A172 (cell line): ENCODE measurements at regions not wholly inside any gene's neighbourhood (a gene's known extent, or its start where the extent isn't known, plus 50 kb on each side); places are given as distances from the start of the nearest gene placed in this dataset.
"Not testable (repeated sequence)": the region's sequence is repeated elsewhere in the genome, so short reads cannot be mapped to it uniquely, and the experiment has no call there.

Experiments
- DNase-seq: peaks from one replicate; pipeline ENCODE4 v3.0.0-alpha.2; 2015; ENCODE audit warnings: low spot score

DNA sequence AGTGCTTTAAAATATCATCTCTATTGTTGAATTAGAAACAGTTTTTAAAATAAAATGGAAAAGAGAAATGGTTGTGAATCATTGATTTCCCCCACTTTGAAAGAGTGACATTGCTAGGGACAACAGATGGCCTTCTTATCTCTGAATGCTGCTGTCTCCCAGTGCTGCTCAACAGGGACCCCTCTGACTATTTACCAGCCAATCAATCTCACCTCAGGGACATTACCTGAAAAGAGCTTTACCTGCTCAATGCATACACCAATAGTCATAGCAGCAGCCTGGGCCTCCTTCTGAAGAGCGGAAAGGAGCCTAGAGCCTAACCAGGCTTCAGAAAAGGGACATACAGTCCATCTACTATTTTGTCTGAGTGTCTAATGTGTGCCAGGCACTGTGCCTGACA is 162.8 kb downstream of the CGGBP1 start:
- no peak for DNase-seq

DNA sequence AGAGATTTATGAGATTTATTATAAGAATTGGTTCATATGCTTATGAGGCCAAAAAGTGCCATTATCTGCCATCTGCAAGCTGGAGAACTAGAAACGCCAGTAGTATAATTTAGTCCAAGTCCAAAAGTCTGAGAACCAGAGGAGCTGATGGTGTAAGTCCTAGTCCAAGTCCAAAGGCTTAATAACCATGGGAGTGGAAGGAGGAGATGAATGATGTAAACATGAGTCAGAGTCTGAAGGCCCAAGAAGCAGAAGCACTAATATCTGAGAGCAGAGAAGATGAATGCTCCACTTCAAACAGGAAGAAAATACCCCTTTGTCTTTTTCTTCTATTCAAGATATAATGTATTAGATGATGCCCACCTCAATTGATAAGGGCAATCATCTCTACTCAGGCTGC is 185.7 kb downstream of the CGGBP1 start:
- DNase-seq: peak; percentile 40

- peak; percentile 27 for DNase-seq
Measured at GRCh38 chr3:87867001-87867400, 191.8 kb downstream of the CGGBP1 start.

GRCh38 chr3:87856126-87856525 is 202.7 kb downstream of the CGGBP1 start:
- no peak for DNase-seq

DNA sequence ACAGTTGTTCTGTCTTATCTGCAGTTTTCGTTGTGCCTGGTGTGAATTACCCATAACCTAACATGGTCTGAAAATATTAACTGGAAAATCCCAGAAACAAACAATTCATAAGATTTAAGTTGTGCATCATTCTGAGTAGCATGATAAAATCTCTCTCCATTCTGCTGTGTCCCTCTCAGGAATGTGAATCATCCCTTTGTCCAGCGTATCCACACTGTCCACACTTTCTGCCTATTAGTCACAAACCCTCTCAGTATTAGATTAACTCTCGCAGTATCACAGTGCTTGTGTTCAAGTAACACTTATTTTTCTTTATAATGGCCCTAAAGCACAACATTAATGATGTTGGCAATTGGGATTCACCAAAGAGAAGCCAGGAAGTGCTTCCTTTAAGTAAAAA is 203.2 kb downstream of the CGGBP1 start:
- peak; percentile 64 for DNase-seq

DNA sequence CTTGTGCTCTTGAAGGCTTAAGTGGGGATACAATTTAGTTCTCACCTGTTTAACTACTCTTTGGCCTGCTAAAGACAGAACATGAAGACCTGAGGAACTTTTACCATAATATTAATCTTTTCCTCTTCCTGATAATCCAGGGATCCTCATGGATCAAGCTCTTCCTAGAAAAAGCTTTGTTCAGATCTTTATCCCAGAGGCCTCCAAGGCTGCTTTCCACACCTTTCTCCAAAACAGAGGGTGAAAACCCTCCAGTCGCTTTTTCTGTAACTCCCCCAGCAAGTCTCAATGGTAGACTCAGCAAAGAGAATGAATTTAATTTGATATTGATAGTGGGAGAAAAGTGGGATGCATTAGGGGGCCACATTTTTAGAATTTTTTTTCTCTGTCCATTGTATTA is 203.6 kb downstream of the CGGBP1 start:
- DNase-seq: no peak

GRCh38 chr3:87848003-87848402 is 210.8 kb downstream of the CGGBP1 start:
- DNase-seq: no peak

GRCh38 chr3:87837076-87837475 is 221.7 kb downstream of the CGGBP1 start:
- no peak for DNase-seq

DNA sequence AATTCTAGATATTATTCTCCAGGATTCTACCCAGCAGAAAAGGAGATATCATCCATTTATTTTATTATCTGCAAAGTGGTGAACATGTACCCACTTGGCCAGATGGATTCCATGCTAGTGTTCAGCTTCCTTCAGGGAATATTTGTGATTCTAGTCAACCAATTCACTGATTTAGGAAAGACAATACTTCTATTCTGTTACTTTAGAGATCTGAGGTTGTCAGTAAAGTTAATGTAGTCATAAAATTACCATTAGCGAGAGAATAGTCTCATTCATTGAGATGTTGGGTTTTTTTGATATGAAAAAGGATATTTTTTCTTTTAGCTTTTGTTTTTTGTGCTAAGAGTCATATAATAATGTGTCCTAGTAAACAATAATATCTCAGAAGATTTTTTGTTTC is 222.8 kb downstream of the CGGBP1 start:
- DNase-seq: no peak

GRCh38 chr3:87835236-87835635 is 223.6 kb downstream of the CGGBP1 start:
- no peak for DNase-seq

- DNase-seq: no peak
Measured at GRCh38 chr3:87834327-87834726, 224.5 kb downstream of the CGGBP1 start.

DNA sequence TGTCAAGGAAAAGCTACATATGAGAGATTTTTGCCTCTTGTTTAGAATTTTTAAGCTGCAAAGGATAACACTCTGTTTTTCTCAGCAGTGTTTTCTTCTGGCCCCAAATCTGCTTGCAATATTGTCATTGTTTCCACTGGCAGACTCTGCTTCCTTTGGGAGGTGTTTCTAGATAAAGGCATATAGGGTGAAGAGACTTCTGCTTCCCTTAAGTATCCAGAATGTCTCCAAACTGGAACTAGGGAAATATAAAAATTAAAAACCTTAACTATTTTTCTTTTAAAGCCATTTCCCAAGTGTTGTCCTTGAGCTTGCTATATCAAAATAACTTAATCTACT is 225.8 kb downstream of the CGGBP1 start:
- DNase-seq: no peak

GRCh38 chr3:87828046-87828445 is 230.8 kb downstream of the CGGBP1 start:
- no peak for DNase-seq

GRCh38 chr3:87822563-87822962 is 236.2 kb downstream of the CGGBP1 start:
- DNase-seq: no peak

DNA sequence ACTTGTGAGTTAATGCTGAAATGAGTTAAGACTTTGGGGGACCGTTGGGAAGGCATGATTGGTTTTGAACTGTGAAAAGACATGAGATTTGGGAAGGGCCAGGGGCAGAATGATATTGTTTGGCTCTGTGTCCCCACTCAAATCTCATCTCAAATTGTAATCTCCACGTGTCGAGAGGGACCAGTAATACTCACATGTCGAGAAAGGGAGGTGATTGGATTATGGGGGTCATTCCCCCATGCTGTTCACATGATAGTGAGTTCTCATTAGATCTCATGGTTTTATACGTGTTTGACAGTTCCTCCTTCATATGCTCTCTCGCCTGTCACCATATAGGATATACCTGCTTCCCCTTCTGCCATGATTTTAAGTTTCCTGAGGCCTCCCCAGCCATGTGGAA is 245.3 kb downstream of the CGGBP1 start:
- DNase-seq: not testable (repeated sequence)

- DNase-seq: no peak
Measured at GRCh38 chr3:87811953-87812352, 246.9 kb downstream of the CGGBP1 start.

DNA sequence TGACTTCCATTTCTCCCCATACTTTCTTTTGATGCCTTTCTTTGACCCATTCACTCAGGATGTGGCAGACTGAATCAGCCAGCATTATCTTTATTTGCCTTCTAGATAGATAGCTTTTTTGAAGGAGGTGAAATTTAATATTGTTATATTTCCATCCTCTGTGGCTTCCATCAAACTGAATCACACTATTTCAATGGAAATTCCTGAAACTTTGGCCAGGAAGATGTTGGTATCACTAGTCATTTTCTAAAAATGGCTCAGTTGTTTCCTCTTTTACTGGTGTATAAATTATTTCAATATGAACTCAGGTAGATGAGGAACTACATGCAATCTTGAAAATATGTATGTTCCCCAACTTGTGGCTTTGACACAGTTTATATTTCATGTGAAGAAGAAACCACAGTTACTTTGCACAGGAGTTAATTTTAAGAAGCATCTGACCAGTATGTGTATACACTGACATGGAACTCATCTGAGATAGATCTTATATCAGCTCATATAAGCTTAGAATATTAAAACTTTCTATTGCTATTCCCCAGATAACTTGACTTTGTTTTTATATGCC is 248.3 kb downstream of the CGGBP1 start:
- DNase-seq: peak; percentile 38

- DNase-seq: no peak
Measured at GRCh38 chr3:87805670-87806069, 253.1 kb downstream of the CGGBP1 start.

- no peak for DNase-seq
Measured at GRCh38 chr3:87801409-87801808, 257.4 kb downstream of the CGGBP1 start.

GRCh38 chr3:87800516-87800915 is 258.3 kb downstream of the CGGBP1 start:
- DNase-seq: no peak

DNA sequence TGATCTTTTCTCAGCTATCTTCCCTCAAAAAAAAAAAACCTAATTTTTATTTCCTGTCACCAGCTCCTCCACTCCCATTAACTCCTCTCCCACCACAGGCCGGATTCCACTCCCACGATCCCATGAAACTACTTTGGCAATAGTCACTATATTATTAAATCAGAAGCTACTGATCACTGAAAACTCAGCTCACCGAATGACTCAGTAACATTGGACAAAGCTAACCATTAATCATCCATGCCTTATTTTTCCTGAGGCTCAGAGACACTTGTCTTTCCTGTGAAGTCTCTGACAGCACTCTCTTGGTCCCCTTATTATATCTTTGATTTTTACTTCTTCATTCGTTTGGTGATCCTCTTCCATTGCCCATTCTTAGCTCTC is 260.2 kb downstream of the CGGBP1 start:
- DNase-seq: peak; percentile 27

DNA sequence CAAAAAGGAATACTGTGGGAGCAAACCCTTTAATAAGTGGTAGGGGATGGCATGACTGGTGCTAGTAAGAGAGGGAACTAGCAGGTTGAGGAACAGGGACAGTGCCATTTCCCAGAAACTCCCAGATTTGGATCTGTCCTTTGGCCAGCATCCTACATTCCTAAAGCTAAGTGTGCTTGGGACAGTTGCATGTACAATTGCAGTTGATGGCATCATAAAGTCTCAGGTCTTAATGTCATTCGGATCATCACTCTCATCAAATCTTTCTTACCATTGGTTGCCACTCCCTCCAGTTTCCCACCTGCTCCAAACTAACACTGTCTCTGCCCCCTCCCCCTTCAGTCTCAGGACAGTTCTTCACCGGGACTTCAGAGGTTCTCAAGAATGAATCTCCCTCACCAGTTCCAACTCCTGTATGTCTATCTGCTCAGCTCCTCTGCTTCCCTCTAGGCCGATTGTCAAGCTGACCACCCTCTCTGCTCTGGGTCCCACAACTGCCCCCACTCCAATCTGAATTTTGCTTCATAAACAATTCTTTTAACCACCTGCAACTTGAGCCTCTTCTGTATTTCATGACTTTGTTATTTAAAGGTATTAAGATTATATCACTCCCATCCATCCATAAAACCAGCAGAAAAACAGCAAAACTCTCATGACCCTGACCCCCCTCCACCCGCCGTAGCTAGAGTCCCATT is 260.8 kb downstream of the CGGBP1 start:
- no peak for DNase-seq

DNA sequence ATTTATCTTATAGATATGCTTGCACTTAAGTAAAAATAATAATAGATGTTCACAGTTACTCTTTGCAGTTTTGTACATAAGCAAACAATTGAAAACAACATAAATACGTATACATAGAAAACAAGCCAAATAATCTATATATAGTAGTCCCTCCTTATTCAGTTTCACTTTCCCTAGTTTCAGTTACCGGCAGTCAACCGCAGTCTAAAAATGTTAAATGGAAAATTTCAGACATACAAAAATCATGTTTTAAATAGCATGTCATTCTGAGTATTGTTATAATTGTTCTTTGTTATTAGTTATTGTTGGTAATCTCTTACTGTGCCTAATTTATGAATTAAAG is 262.0 kb downstream of the CGGBP1 start:
- no peak for DNase-seq

GRCh38 chr3:87796137-87796842 is 262.5 kb downstream of the CGGBP1 start:
- DNase-seq: peak; percentile 59
